ENCODE measurements at regions not wholly inside any gene's neighbourhood (a gene's known extent, or its start where the extent isn't known, plus 50 kb on each side); places are given as distances from the start of the nearest gene placed in this dataset.

- no peak for TF ChIP-seq CTCF (IDR thresholded peaks at IDR 0.05)
- no peak for TF ChIP-seq POLR2A (IDR thresholded peaks at IDR 0.05)
Observed at GRCh38 chr3:177465257-177465642, 268.0 kb upstream of the TBL1XR1 start.

All from heart left ventricle (tissue), 13 donors.